Left lung (tissue), 4 donors: ENCODE measurements at regions not wholly inside any gene's neighbourhood (a gene's known extent, or its start where the extent isn't known, plus 50 kb on each side); places are given as distances from the start of the nearest gene placed in this dataset.

Experiments used
- ATAC-seq: fragments of 200-7000 bp; cut with Tn5 transposase; one replicate; pipeline ENCODE4 v1.9.1; 2020; ENCODE audit warnings: moderate library complexity
- DNase-seq, 4 donors: peaks; one replicate each; pipeline ENCODE4 v3.0.0-alpha.2; 2013 to 2020
- H3K27ac ChIP-seq, 2 donors: fragments of 200-600 bp; sonication (generic) in 1 of 2; one replicate each; pipeline versions ENCODE4 v1.5.0 to v1.8.0; 2020 to 2021
- H3K27me3 ChIP-seq, 2 donors: fragments of 200-600 bp; sonication (generic) in 1 of 2; one replicate each; pipeline versions ENCODE4 v1.5.0 to v1.8.0; 2020 to 2021
- H3K36me3 ChIP-seq, 2 donors: fragments of 200-600 bp; sonication (generic) in 1 of 2; one replicate each; pipeline versions ENCODE4 v1.5.0 to v1.8.0; 2020 to 2021
- H3K4me1 ChIP-seq, 2 donors: fragments of 200-600 bp; one replicate each; pipeline ENCODE4 v1.8.0; 2021
- H3K4me3 ChIP-seq, 2 donors: fragments of 200-600 bp; sonication (generic) in 1 of 2; one replicate each; pipeline versions ENCODE4 v1.5.0 to v1.8.0; 2020 to 2021; ENCODE audit warnings: mild to moderate bottlenecking in 1 of 2
- H3K9me3 ChIP-seq, 2 donors: fragments of 200-600 bp; sonication (generic) in 1 of 2; one replicate each; pipeline versions ENCODE4 v1.5.0 to v1.8.0; 2020 to 2021
- CTCF ChIP-seq, 2 donors: fragments of 200-600 bp; sonication (generic) in 1 of 2; IDR thresholded peaks; one replicate each; pipeline versions ENCODE4 v1.5.0 to v1.8.0; 2021; ENCODE audit warnings: antibody characterized with exemption in 2 of 2
- intact Hi-C, 2 donors: fragments of 100-400 bp; cut with DNase I; formaldehyde crosslinking; loops; one replicate each; pipeline versions ENCODE4 v1.11.2 to v1.14.2; 2022
- donor health status: DM: no; HTN: yes; CAD: no.
- donor health status: DM: no; HTN: no; CAD: no.

GRCh38 chr20:22949331-22950109 lies 85.6 kb upstream of the SSTR4 start:
- H3K27me3 ChIP-seq = no peaks in the 10 kb centered on the region
- no peaks in the 10 kb centered on the region for H3K36me3 ChIP-seq
- no peak overlapping the region for H3K4me3 ChIP-seq
- no peak for ATAC-seq
- no peak for DNase-seq
- H3K9me3 ChIP-seq = no peaks in the 10 kb centered on the region
- intact Hi-C loops = no loop called here
- no peaks in the 10 kb centered on the region for H3K4me1 ChIP-seq
- H3K27ac ChIP-seq = no peak overlapping the region
- TF ChIP-seq CTCF (IDR thresholded peaks at IDR 0.05) = no peak

- Histone ChIP-seq H3K9me3 (no peaks in the 10 kb centered on the region), H3K27me3 (no peaks in the 10 kb centered on the region), H3K27ac (no peak overlapping the region), H3K4me3 (no peak overlapping the region), H3K4me1 (no peaks in the 10 kb centered on the region), H3K36me3 (no peaks in the 10 kb centered on the region)
- no peak for ATAC-seq
- DNase-seq = no peak
- no peak for TF ChIP-seq CTCF (IDR thresholded peaks at IDR 0.05)
- intact Hi-C loops = no loop called here
Measured at GRCh38 chr20:22951966-22952365, 83.1 kb upstream of the SSTR4 start.

- H3K4me3 ChIP-seq = no peak overlapping the region
- intact Hi-C loops = no loop called here
- H3K27me3 ChIP-seq = no peaks in the 10 kb centered on the region
- H3K9me3 ChIP-seq = no peaks in the 10 kb centered on the region
- ATAC-seq (no peak), DNase-seq (no peak)
- H3K27ac ChIP-seq = no peak overlapping the region
- H3K4me1 ChIP-seq = no peaks in the 10 kb centered on the region
- no peak for TF ChIP-seq CTCF (IDR thresholded peaks at IDR 0.05)
- no peaks in the 10 kb centered on the region for H3K36me3 ChIP-seq
Measured at GRCh38 chr20:22954661-22955060, 80.5 kb upstream of the SSTR4 start.

GRCh38 chr20:22958390-22958789 lies 76.7 kb upstream of the SSTR4 start:
- no peak for ATAC-seq
- H3K4me1 ChIP-seq = no peaks in the 10 kb centered on the region
- intact Hi-C loops = no loop called here

More at GRCh38 chr20:22958390-22958789, 76.7 kb upstream of the SSTR4 start:
- no peaks in the 10 kb centered on the region for H3K9me3 ChIP-seq
- no peaks in the 10 kb centered on the region for H3K27me3 ChIP-seq
- no peak for DNase-seq
- H3K4me3 ChIP-seq = no peak overlapping the region
- no peak overlapping the region for H3K27ac ChIP-seq
- H3K36me3 ChIP-seq = no peaks in the 10 kb centered on the region
- TF ChIP-seq CTCF (IDR thresholded peaks at IDR 0.05) = no peak
